Mesendoderm (in vitro differentiated cells): ENCODE measurements at regions not wholly inside any gene's neighbourhood (a gene's known extent, or its start where the extent isn't known, plus 50 kb on each side); places are given as distances from the start of the nearest gene placed in this dataset.

ENCODE experiments used
- DNase-seq: peaks from one replicate; pipeline ENCODE4 v3.0.0; 2013
- H2AK5ac ChIP-seq: 2 replicates; pipeline ENCODE4 v1.6.1; 2013; ENCODE audit warnings: low read length, inconsistent platforms
- H2BK120ac ChIP-seq: 2 replicates; pipeline ENCODE4 v1.6.1; 2013; ENCODE audit warnings: low read depth, mild to moderate bottlenecking, low read length, moderate library complexity, mixed read lengths
- H2BK15ac ChIP-seq: replicated peaks from 2 replicates; pipeline ENCODE4 v1.6.1; 2013; ENCODE audit warnings: low read depth, mild to moderate bottlenecking, moderate library complexity
- H2BK5ac ChIP-seq: 2 replicates; pipeline ENCODE4 v1.6.1; 2013; ENCODE audit warnings: low read length, inconsistent platforms
- H3K18ac ChIP-seq: 2 replicates; pipeline ENCODE4 v1.6.1; 2013; ENCODE audit warnings: mild to moderate bottlenecking, low read length, mixed read lengths
- H3K23ac ChIP-seq: one replicate; pipeline ENCODE4 v1.6.1; 2013; ENCODE audit warnings: low read length
- H3K27ac ChIP-seq: 2 replicates; pipeline ENCODE4 v1.5.1; 2013; ENCODE audit warnings: low read depth, mild to moderate bottlenecking, inconsistent platforms, low read length, moderate library complexity
- H3K27me3 ChIP-seq: 2 replicates; pipeline ENCODE4 v1.6.1; 2013; ENCODE audit warnings: low read length, control low read depth, mild to moderate bottlenecking, inconsistent platforms; ENCODE audit not compliant: insufficient read depth, poor library complexity
- H3K36me3 ChIP-seq: 2 replicates; pipeline ENCODE4 v1.6.1; 2013; ENCODE audit warnings: low read length, inconsistent platforms; ENCODE audit not compliant: control insufficient read depth, insufficient read depth
- H3K4ac ChIP-seq: one replicate; pipeline ENCODE4 v1.6.1; 2013; ENCODE audit warnings: low read depth, mild to moderate bottlenecking, low read length, moderate library complexity
- H3K4me1 ChIP-seq: 2 replicates; pipeline ENCODE4 v1.6.1; 2013; ENCODE audit warnings: low read depth, low read length, inconsistent platforms; ENCODE audit not compliant: control insufficient read depth
- H3K4me2 ChIP-seq: 2 replicates; pipeline ENCODE4 v1.6.1; 2013; ENCODE audit warnings: low read length
- H3K4me3 ChIP-seq: 2 replicates; pipeline ENCODE4 v1.5.1; 2013; ENCODE audit warnings: mild to moderate bottlenecking, low read length
- H3K56ac ChIP-seq: one replicate; pipeline ENCODE4 v1.6.1; 2013; ENCODE audit warnings: low read length
- H3K79me1 ChIP-seq: 2 replicates; pipeline ENCODE4 v1.6.1; 2013; ENCODE audit warnings: low read length, inconsistent platforms
- H3K79me2 ChIP-seq: 2 replicates; pipeline ENCODE4 v1.6.1; 2013; ENCODE audit warnings: mild to moderate bottlenecking, low read length; ENCODE audit not compliant: control insufficient read depth, insufficient read depth
- H3K9ac ChIP-seq: 2 replicates; pipeline ENCODE4 v1.6.1; 2013; ENCODE audit warnings: low read length, inconsistent platforms
- H4K5ac ChIP-seq: one replicate; pipeline ENCODE4 v1.6.1; 2013; ENCODE audit warnings: low read length
- H4K8ac ChIP-seq: one replicate; pipeline ENCODE4 v1.6.1; 2013; ENCODE audit warnings: low read depth, mild to moderate bottlenecking, control low read depth, low read length, moderate library complexity
- WGBS: extraction: QIAGEN DNeasy Blood & Tissue Kit; methylation state at CpG from one replicate; pipeline ENCODE4 v1.1.7; 2013; ENCODE audit warnings: low lambda C conversion rate, missing lambda C conversion rate; ENCODE audit not compliant: insufficient coverage; ENCODE audit errors: extremely low coverage; 5-methylcytosine and 5-hydroxymethylcytosine counted together

- WGBS: no CpG with 5 or more reads among the region's 7 CpGs
Measured at GRCh38 chr14:95979339-95980042, 59.7 kb upstream of the C14orf132 start.

GRCh38 chr14:95980402-95980801, 58.8 kb upstream of the C14orf132 start:
- no peak overlapping the region for H2AK5ac ChIP-seq
- H3K36me3 ChIP-seq: no peaks in the 10 kb centered on the region
- no peak overlapping the region for H4K8ac ChIP-seq
- H2BK5ac ChIP-seq: no peak overlapping the region
- H3K23ac ChIP-seq: no peak overlapping the region
- H3K79me2 ChIP-seq: no peaks in the 10 kb centered on the region
- H2BK15ac ChIP-seq: no peak overlapping the region
- H2BK120ac ChIP-seq: no peak overlapping the region
- no peak overlapping the region for H3K4ac ChIP-seq
- no peaks in the 10 kb centered on the region for H3K27me3 ChIP-seq
- no peak overlapping the region for H3K9ac ChIP-seq
- H3K79me1 ChIP-seq: no peaks in the 10 kb centered on the region
- WGBS: no CpG with 5 or more reads among the region's 5 CpGs
- H3K4me3 ChIP-seq: no peak overlapping the region
- peaks cover 13% of the 10 kb centered on the region for H3K4me1 ChIP-seq
- no peak overlapping the region for H3K4me2 ChIP-seq
- DNase-seq: peak; percentile 24
- no peak overlapping the region for H3K18ac ChIP-seq
- H4K5ac ChIP-seq: no peak overlapping the region
- peak overlapping the region; percentile 52 for H3K27ac ChIP-seq
- H3K56ac ChIP-seq: no peak overlapping the region

More at GRCh38 chr14:95979339-95980042, 59.7 kb upstream of the C14orf132 start:
- Histone ChIP-seq H3K4me2 (no peak overlapping the region), H4K5ac (no peak overlapping the region), H3K36me3 (no peaks in the 10 kb centered on the region), H2BK15ac (no peak overlapping the region), H3K79me2 (no peaks in the 10 kb centered on the region), H4K8ac (no peak overlapping the region), H3K4ac (peak overlapping the region; percentile 94), H3K23ac (no peak overlapping the region), H3K27ac (peak overlapping the region; percentile 73), H3K27me3 (no peaks in the 10 kb centered on the region), H2AK5ac (peak overlapping the region; percentile 82), H3K4me3 (no peak overlapping the region), H3K18ac (peak overlapping the region; percentile 60), H3K79me1 (no peaks in the 10 kb centered on the region), H2BK120ac (peak overlapping the region; percentile 97), H3K9ac (peak overlapping the region; percentile 20), H2BK5ac (peak overlapping the region; percentile 83), H3K56ac (peak overlapping the region; percentile 81), H3K4me1 (peaks cover 13% of the 10 kb centered on the region)
- DNase-seq: peak; percentile 87

- Histone ChIP-seq H2BK120ac (no peak overlapping the region), H3K4me2 (no peak overlapping the region), H3K9ac (no peak overlapping the region), H3K27ac (no peak overlapping the region), H3K56ac (peak overlapping the region; percentile 47), H2AK5ac (peak overlapping the region; percentile 68), H3K4me3 (no peak overlapping the region), H4K8ac (no peak overlapping the region), H3K27me3 (no peaks in the 10 kb centered on the region), H2BK15ac (no peak overlapping the region), H2BK5ac (no peak overlapping the region), H3K23ac (no peak overlapping the region), H3K36me3 (no peaks in the 10 kb centered on the region), H4K5ac (no peak overlapping the region), H3K18ac (peak overlapping the region; percentile 21), H3K79me1 (no peaks in the 10 kb centered on the region), H3K4me1 (peaks cover 13% of the 10 kb centered on the region), H3K4ac (no peak overlapping the region), H3K79me2 (no peaks in the 10 kb centered on the region)
- DNase-seq: peak; percentile 31
- no CpG with 5 or more reads among the region's 4 CpGs for WGBS
Measured at GRCh38 chr14:95981965-95982364, 57.2 kb upstream of the C14orf132 start.

GRCh38 chr14:95984206-95984605, 55.0 kb upstream of the C14orf132 start:
- Histone ChIP-seq H4K5ac (no peak overlapping the region), H3K4me2 (no peak overlapping the region), H3K36me3 (no peaks in the 10 kb centered on the region), H3K18ac (peak overlapping the region; percentile 44), H3K27ac (no peak overlapping the region), H3K4ac (no peak overlapping the region), H4K8ac (no peak overlapping the region), H2BK5ac (no peak overlapping the region), H3K79me1 (no peaks in the 10 kb centered on the region), H3K56ac (no peak overlapping the region), H3K4me1 (peaks cover 9% of the 10 kb centered on the region), H3K23ac (no peak overlapping the region), H2AK5ac (peak overlapping the region; percentile 65), H3K79me2 (no peaks in the 10 kb centered on the region), H3K9ac (no peak overlapping the region), H2BK15ac (no peak overlapping the region), H3K4me3 (no peak overlapping the region), H3K27me3 (no peaks in the 10 kb centered on the region), H2BK120ac (no peak overlapping the region)
- no peak for DNase-seq
- no CpG with 5 or more reads among the region's 2 CpGs for WGBS
